Hepatocyte (in vitro differentiated cells): ENCODE measurements at regions not wholly inside any gene's neighbourhood (a gene's known extent, or its start where the extent isn't known, plus 50 kb on each side); places are given as distances from the start of the nearest gene placed in this dataset.
A peak's percentile ranks its signal among the peaks of the same experiment; 100 is the strongest.

Experiments used
- DNase-seq: peaks from one replicate; pipeline ENCODE4 v3.0.0-alpha.2; 2016; ENCODE audit warnings: low spot score
- H2AFZ ChIP-seq: fragments of 200-600 bp; sonication (generic); 2 replicates; pipeline ENCODE4 v1.6.0; 2016; ENCODE audit warnings: antibody characterized with exemption, mild to moderate bottlenecking
- H3K27ac ChIP-seq: fragments of 200-600 bp; sonication (generic); 2 replicates; pipeline ENCODE4 v1.5.1; 2016; ENCODE audit warnings: mild to moderate bottlenecking
- H3K27me3 ChIP-seq: fragments of 200-600 bp; sonication (generic); 2 replicates; pipeline ENCODE4 v1.6.1; 2016
- H3K36me3 ChIP-seq: fragments of 200-600 bp; sonication (generic); replicated peaks from 2 replicates; pipeline ENCODE4 v1.5.1; 2016; ENCODE audit warnings: low read depth; ENCODE audit not compliant: insufficient read depth
- H3K4me1 ChIP-seq: fragments of 200-600 bp; sonication (generic); 2 replicates; pipeline ENCODE4 v1.5.1; 2016; ENCODE audit warnings: mild to moderate bottlenecking, moderate library complexity; ENCODE audit not compliant: insufficient read depth
- H3K4me2 ChIP-seq: fragments of 200-600 bp; sonication (generic); 2 replicates; pipeline ENCODE4 v1.6.0; 2016
- H3K4me3 ChIP-seq: fragments of 200-600 bp; sonication (generic); 2 replicates; pipeline ENCODE4 v1.5.1; 2016; ENCODE audit warnings: mild to moderate bottlenecking
- H3K79me2 ChIP-seq: fragments of 200-600 bp; sonication (generic); 2 replicates; pipeline ENCODE4 v1.6.0; 2017; ENCODE audit warnings: mild to moderate bottlenecking
- H3K9me2 ChIP-seq: fragments of 200-600 bp; sonication (generic); replicated peaks from 2 replicates; pipeline ENCODE4 v1.6.0; 2017; ENCODE audit warnings: mild to moderate bottlenecking; ENCODE audit not compliant: insufficient read depth
- H3K9me3 ChIP-seq: fragments of 200-600 bp; sonication (generic); 2 replicates; pipeline ENCODE4 v1.5.1; 2016; ENCODE audit warnings: low read depth, mild to moderate bottlenecking
- H4K20me1 ChIP-seq: fragments of 200-600 bp; sonication (generic); 2 replicates; pipeline ENCODE4 v1.6.0; 2016; ENCODE audit warnings: mild to moderate bottlenecking; ENCODE audit not compliant: insufficient read depth, poor library complexity, severe bottlenecking
- CTCF ChIP-seq: fragments of 200-600 bp; sonication (generic); IDR thresholded peaks from 2 replicates; pipeline ENCODE4 v1.5.1; 2016; ENCODE audit warnings: antibody characterized with exemption, mild to moderate bottlenecking; ENCODE audit not compliant: poor library complexity
- EZH2 ChIP-seq: fragments of 200-600 bp; sonication (generic); IDR thresholded peaks from 2 replicates; pipeline ENCODE4 v1.6.1; 2016; ENCODE audit warnings: antibody characterized with exemption, mild to moderate bottlenecking, borderline replicate concordance
- EZH2phosphoT487 ChIP-seq: fragments of 200-600 bp; sonication (generic); IDR thresholded peaks from one replicate; pipeline ENCODE4 v1.6.1; 2018; ENCODE audit warnings: antibody characterized with exemption, mild to moderate bottlenecking, low read depth, moderate library complexity; ENCODE audit not compliant: unreplicated experiment, severe bottlenecking
- WGBS: methylation state at CpG from one replicate; pipeline ENCODE4 v1.1.6; 2016; ENCODE audit warnings: low lambda C conversion rate; ENCODE audit errors: missing lambda C conversion rate; 5-methylcytosine and 5-hydroxymethylcytosine counted together

- H3K27me3 ChIP-seq: no peaks in the 10 kb centered on the region
- no peaks in the 10 kb centered on the region for H3K9me2 ChIP-seq
- peaks cover 33% of the 10 kb centered on the region for H3K4me1 ChIP-seq
- no peak overlapping the region for H3K4me3 ChIP-seq
- no peak for TF ChIP-seq CTCF
- peak; percentile 79 for TF ChIP-seq EZH2phosphoT487
- no peak for TF ChIP-seq EZH2
- no peak overlapping the region for H2AFZ ChIP-seq
- peak; percentile 51 for DNase-seq
- no peaks in the 10 kb centered on the region for H3K79me2 ChIP-seq
- no peaks in the 10 kb centered on the region for H3K9me3 ChIP-seq
- peak overlapping the region; percentile 63 for H3K4me2 ChIP-seq
- no peaks in the 10 kb centered on the region for H3K36me3 ChIP-seq
- no peaks in the 10 kb centered on the region for H4K20me1 ChIP-seq
- peak overlapping the region; percentile 31 for H3K27ac ChIP-seq
- WGBS: 19% methylated on average over 3 of the region's 3 CpGs
Observed at GRCh38 chr1:224873434-224874369, 55.8 kb upstream of the DNAH14 start.

- no peaks in the 10 kb centered on the region for H3K36me3 ChIP-seq
- H3K79me2 ChIP-seq: no peaks in the 10 kb centered on the region
- no peaks in the 10 kb centered on the region for H3K27me3 ChIP-seq
- H3K4me3 ChIP-seq: no peak overlapping the region
- H4K20me1 ChIP-seq: no peaks in the 10 kb centered on the region
- DNase-seq: peak; percentile 19
- WGBS: 8% methylated on average over 7 of the region's 7 CpGs
- H3K4me2 ChIP-seq: peak overlapping the region; percentile 63
- no peaks in the 10 kb centered on the region for H3K9me2 ChIP-seq
- no peaks in the 10 kb centered on the region for H3K9me3 ChIP-seq
- H2AFZ ChIP-seq: peak overlapping the region; percentile 3
- H3K4me1 ChIP-seq: peaks cover 41% of the 10 kb centered on the region
- no peak for TF ChIP-seq EZH2phosphoT487
- TF ChIP-seq EZH2: no peak
- TF ChIP-seq CTCF: no peak
- H3K27ac ChIP-seq: peak overlapping the region; percentile 28
Observed at GRCh38 chr1:224874775-224875174, 54.7 kb upstream of the DNAH14 start.

GRCh38 chr1:224879162-224879803, 50.2 kb upstream of the DNAH14 start:
- no peak overlapping the region for H3K4me3 ChIP-seq
- no peaks in the 10 kb centered on the region for H4K20me1 ChIP-seq
- no peak for TF ChIP-seq CTCF
- TF ChIP-seq EZH2: no peak
- no peak for TF ChIP-seq EZH2phosphoT487
- no peaks in the 10 kb centered on the region for H3K9me3 ChIP-seq
- H3K4me2 ChIP-seq: no peak overlapping the region
- H3K4me1 ChIP-seq: peaks cover 68% of the 10 kb centered on the region
- no peaks in the 10 kb centered on the region for H3K36me3 ChIP-seq
- no peaks in the 10 kb centered on the region for H3K27me3 ChIP-seq
- H2AFZ ChIP-seq: no peak overlapping the region
- H3K9me2 ChIP-seq: no peaks in the 10 kb centered on the region
- no peak for DNase-seq
- 39% methylated on average over 5 of the region's 5 CpGs for WGBS
- no peaks in the 10 kb centered on the region for H3K79me2 ChIP-seq
- H3K27ac ChIP-seq: no peak overlapping the region
